Testis (tissue), 2 donors: ENCODE measurements at regions not wholly inside any gene's neighbourhood (a gene's known extent, or its start where the extent isn't known, plus 50 kb on each side); places are given as distances from the start of the nearest gene placed in this dataset.

Experiments
- POLR2A ChIP-seq: fragments of 450-650 bp; IDR thresholded peaks from one replicate; pipeline ENCODE4 v1.6.1; 2017; ENCODE audit warnings: antibody characterized with exemption, mild to moderate bottlenecking, moderate library complexity
- TF ChIP-seq, protein P1 (sequence below), 3 experiments: fragments of 450-650 bp in 2 of 3; fragments of 200-600 bp in 1 of 3; sonication (generic) in 1 of 3; IDR thresholded peaks; one replicate each; pipeline ENCODE4 v1.5.1; 2016 to 2019; ENCODE audit warnings: antibody characterized with exemption in 3 of 3, mild to moderate bottlenecking in 2 of 3, moderate library complexity in 1 of 3

DNA sequence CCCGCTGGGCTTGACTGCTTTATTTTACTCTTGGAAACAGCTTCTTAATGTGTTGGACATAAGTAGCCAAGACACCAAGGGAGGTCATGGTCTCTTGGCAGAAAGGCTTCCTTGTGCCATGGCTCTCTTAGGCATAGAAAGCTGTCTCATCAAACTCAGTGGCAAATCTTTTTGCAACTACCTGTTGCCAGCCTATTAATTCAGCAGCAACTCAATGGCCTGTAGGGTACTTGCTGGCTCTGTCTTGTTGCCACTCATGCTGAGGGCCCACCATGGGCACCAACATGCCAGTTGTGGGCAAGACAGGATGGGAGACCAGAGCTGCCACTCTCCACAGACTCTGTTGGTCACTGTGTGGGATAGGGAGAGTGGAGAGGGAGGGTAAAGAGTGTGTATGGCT lies 1209.4 kb downstream of the UQCRFS1 start:
- TF ChIP-seq, protein P1, sequence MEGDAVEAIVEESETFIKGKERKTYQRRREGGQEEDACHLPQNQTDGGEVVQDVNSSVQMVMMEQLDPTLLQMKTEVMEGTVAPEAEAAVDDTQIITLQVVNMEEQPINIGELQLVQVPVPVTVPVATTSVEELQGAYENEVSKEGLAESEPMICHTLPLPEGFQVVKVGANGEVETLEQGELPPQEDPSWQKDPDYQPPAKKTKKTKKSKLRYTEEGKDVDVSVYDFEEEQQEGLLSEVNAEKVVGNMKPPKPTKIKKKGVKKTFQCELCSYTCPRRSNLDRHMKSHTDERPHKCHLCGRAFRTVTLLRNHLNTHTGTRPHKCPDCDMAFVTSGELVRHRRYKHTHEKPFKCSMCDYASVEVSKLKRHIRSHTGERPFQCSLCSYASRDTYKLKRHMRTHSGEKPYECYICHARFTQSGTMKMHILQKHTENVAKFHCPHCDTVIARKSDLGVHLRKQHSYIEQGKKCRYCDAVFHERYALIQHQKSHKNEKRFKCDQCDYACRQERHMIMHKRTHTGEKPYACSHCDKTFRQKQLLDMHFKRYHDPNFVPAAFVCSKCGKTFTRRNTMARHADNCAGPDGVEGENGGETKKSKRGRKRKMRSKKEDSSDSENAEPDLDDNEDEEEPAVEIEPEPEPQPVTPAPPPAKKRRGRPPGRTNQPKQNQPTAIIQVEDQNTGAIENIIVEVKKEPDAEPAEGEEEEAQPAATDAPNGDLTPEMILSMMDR (IDR thresholded peaks at IDR 0.05) = no peak
- no peak for TF ChIP-seq POLR2A
